Mesenchymal stem cell (in vitro differentiated cells and primary cell): ENCODE measurements at regions not wholly inside any gene's neighbourhood (a gene's known extent, or its start where the extent isn't known, plus 50 kb on each side); places are given as distances from the start of the nearest gene placed in this dataset.

Experiments
- DNase-seq: peaks from one replicate; pipeline ENCODE4 v3.0.0-alpha.2; 2013
- H2AFZ ChIP-seq: one replicate; pipeline ENCODE4 v1.6.1; 2013; ENCODE audit warnings: low read depth, mild to moderate bottlenecking, control low read depth, inconsistent platforms, low read length, moderate library complexity
- H2AK5ac ChIP-seq: 2 replicates; pipeline ENCODE4 v1.6.1; 2013; ENCODE audit warnings: low read length, moderate library complexity, mild to moderate bottlenecking, inconsistent platforms; ENCODE audit not compliant: severe bottlenecking
- H2BK120ac ChIP-seq: one replicate; pipeline ENCODE4 v1.6.1; 2013; ENCODE audit warnings: low read depth, mild to moderate bottlenecking, inconsistent platforms, low read length, moderate library complexity
- H2BK12ac ChIP-seq, 2 experiments: one replicate each; pipeline ENCODE4 v1.6.1; 2013; ENCODE audit warnings: inconsistent platforms in 2 of 2, low read length in 2 of 2, mild to moderate bottlenecking in 2 of 2, moderate library complexity in 2 of 2, control low read depth in 1 of 2
- H2BK15ac ChIP-seq: one replicate; pipeline ENCODE4 v1.6.1; 2013; ENCODE audit warnings: mild to moderate bottlenecking, low read depth, inconsistent platforms; ENCODE audit not compliant: poor library complexity, severe bottlenecking
- H2BK5ac ChIP-seq: 2 replicates; pipeline ENCODE4 v1.6.1; 2013; ENCODE audit warnings: low read depth, mild to moderate bottlenecking, low read length, control low read depth, inconsistent platforms; ENCODE audit not compliant: poor library complexity, severe bottlenecking
- H3K14ac ChIP-seq, 2 experiments: one replicate each; pipeline ENCODE4 v1.6.1; 2013; ENCODE audit warnings: inconsistent platforms in 2 of 2, low read length in 2 of 2, control low read depth in 1 of 2, mild to moderate bottlenecking in 1 of 2, moderate library complexity in 1 of 2
- H3K18ac ChIP-seq, 2 experiments: one replicate each; pipeline ENCODE4 v1.6.1; 2013; ENCODE audit warnings: inconsistent platforms in 2 of 2, low read length in 2 of 2, control low read depth in 1 of 2, low read depth in 1 of 2, mild to moderate bottlenecking in 1 of 2
- H3K23ac ChIP-seq, 2 experiments: one replicate each; pipeline ENCODE4 v1.6.1; 2013; ENCODE audit warnings: inconsistent platforms in 2 of 2, low read length in 2 of 2, mild to moderate bottlenecking in 2 of 2, moderate library complexity in 2 of 2, control low read depth in 1 of 2
- H3K27ac ChIP-seq: 2 replicates; pipeline ENCODE4 v1.5.1; 2013; ENCODE audit warnings: mild to moderate bottlenecking, moderate library complexity, low read length, control low read depth, inconsistent platforms; ENCODE audit not compliant: poor library complexity, severe bottlenecking
- H3K27me3 ChIP-seq, 2 experiments: 2 replicates each; pipeline versions ENCODE4 v1.6.1 to v1.7.0; 2013; ENCODE audit warnings: low read length in 2 of 2, mild to moderate bottlenecking in 2 of 2, moderate library complexity in 2 of 2, control low read depth in 1 of 2, inconsistent platforms in 1 of 2; ENCODE audit not compliant: control insufficient read depth in 1 of 2, insufficient read depth in 1 of 2
- H3K36me3 ChIP-seq, 2 experiments: 2 replicates each; pipeline versions ENCODE4 v1.6.1 to v1.7.0; 2013; ENCODE audit warnings: low read length in 2 of 2, control low read depth in 1 of 2, inconsistent platforms in 1 of 2, low read depth in 1 of 2, mild to moderate bottlenecking in 1 of 2; ENCODE audit not compliant: insufficient read depth in 2 of 2, control insufficient read depth in 1 of 2
- H3K4ac ChIP-seq, 2 experiments: one replicate each; pipeline ENCODE4 v1.6.1; 2013; ENCODE audit warnings: inconsistent platforms in 2 of 2, low read length in 2 of 2, mild to moderate bottlenecking in 2 of 2, moderate library complexity in 2 of 2, control low read depth in 1 of 2, low read depth in 1 of 2
- H3K4me1 ChIP-seq: 2 replicates; pipeline ENCODE4 v1.6.1; 2013; ENCODE audit warnings: low read depth, low read length, control low read depth; ENCODE audit not compliant: control insufficient read depth, insufficient read depth
- H3K4me2 ChIP-seq: 2 replicates; pipeline ENCODE4 v1.6.1; 2013; ENCODE audit warnings: low read length, mild to moderate bottlenecking, inconsistent platforms; ENCODE audit not compliant: poor library complexity, severe bottlenecking
- H3K4me3 ChIP-seq, 2 experiments: 2 replicates each; pipeline versions ENCODE4 v1.5.1 to v1.7.0; 2013; ENCODE audit warnings: low read length in 2 of 2, mild to moderate bottlenecking in 2 of 2, control low read depth in 1 of 2, low read depth in 1 of 2; ENCODE audit not compliant: insufficient read depth in 1 of 2
- H3K79me1 ChIP-seq: replicated peaks from 2 replicates; pipeline ENCODE4 v1.6.1; 2013; ENCODE audit warnings: mild to moderate bottlenecking, control low read depth, low read length, inconsistent platforms; ENCODE audit not compliant: poor library complexity, severe bottlenecking
- H3K9ac ChIP-seq: 2 replicates; pipeline ENCODE4 v1.7.0; 2013; ENCODE audit warnings: mild to moderate bottlenecking, low read length, moderate library complexity
- H3K9me3 ChIP-seq: 2 replicates; pipeline ENCODE4 v1.7.0; 2013; ENCODE audit warnings: mild to moderate bottlenecking, low read length; ENCODE audit not compliant: control insufficient read depth
- H4K8ac ChIP-seq: one replicate; pipeline ENCODE4 v1.6.1; 2013; ENCODE audit warnings: inconsistent platforms, mild to moderate bottlenecking, low read length, moderate library complexity
- H4K91ac ChIP-seq: one replicate; pipeline ENCODE4 v1.6.1; 2013; ENCODE audit warnings: mild to moderate bottlenecking, low read length, inconsistent platforms
- WGBS: methylation state at CpG from one replicate; pipeline ENCODE4 v1.1.7; 2013; ENCODE audit warnings: mixed read lengths; 5-methylcytosine and 5-hydroxymethylcytosine counted together

GRCh38 chr3:148173851-148174250 lies 523.9 kb upstream of the AGTR1 start:
- Histone ChIP-seq H2BK120ac (no peak overlapping the region), H3K9ac (no peak overlapping the region), H3K36me3 (no peaks in the 10 kb centered on the region), H2AK5ac (no peak overlapping the region), H3K9me3 (no peaks in the 10 kb centered on the region), H3K4ac (no peak overlapping the region), H3K27me3 (no peaks in the 10 kb centered on the region), H2BK12ac (no peak overlapping the region), H4K91ac (no peak overlapping the region), H4K8ac (no peak overlapping the region), H2AFZ (no peak overlapping the region), H3K79me1 (no peaks in the 10 kb centered on the region), H3K23ac (no peak overlapping the region), H2BK5ac (no peak overlapping the region), H3K27ac (peak overlapping the region; percentile 1), H3K14ac (no peak overlapping the region), H2BK15ac (no peak overlapping the region), H3K4me1 (no peaks in the 10 kb centered on the region), H3K4me2 (no peak overlapping the region), H3K18ac (no peak overlapping the region), H3K4me3 (no peak overlapping the region)
- no peak for DNase-seq
- 73% methylated on average over 4 of the region's 4 CpGs for WGBS

- Histone ChIP-seq H2BK120ac (no peak overlapping the region), H3K4me2 (no peak overlapping the region), H3K14ac (no peak overlapping the region), H4K8ac (no peak overlapping the region), H2BK12ac (no peak overlapping the region), H3K36me3 (no peaks in the 10 kb centered on the region), H2BK15ac (no peak overlapping the region), H3K4me3 (no peak overlapping the region), H2AFZ (no peak overlapping the region), H3K18ac (no peak overlapping the region), H3K9ac (no peak overlapping the region), H3K4ac (no peak overlapping the region), H3K23ac (no peak overlapping the region), H3K27ac (no peak overlapping the region), H3K9me3 (no peaks in the 10 kb centered on the region), H3K4me1 (no peaks in the 10 kb centered on the region), H3K27me3 (no peaks in the 10 kb centered on the region), H4K91ac (no peak overlapping the region), H2BK5ac (no peak overlapping the region), H3K79me1 (no peaks in the 10 kb centered on the region), H2AK5ac (no peak overlapping the region)
- no peak for DNase-seq
Measured at GRCh38 chr3:148175214-148175613, 522.5 kb upstream of the AGTR1 start.

- no peaks in the 10 kb centered on the region for H3K27me3 ChIP-seq
- no peak overlapping the region for H3K4ac ChIP-seq
- no peak overlapping the region for H2BK120ac ChIP-seq
- no peak overlapping the region for H3K23ac ChIP-seq
- no peak overlapping the region for H2AK5ac ChIP-seq
- no peaks in the 10 kb centered on the region for H3K79me1 ChIP-seq
- DNase-seq = peak; percentile 9
- WGBS = 30% methylated on average over 2 of the region's 3 CpGs
- H2BK15ac ChIP-seq = no peak overlapping the region
- no peak overlapping the region for H3K4me2 ChIP-seq
- no peak overlapping the region for H2BK12ac ChIP-seq
- H3K18ac ChIP-seq = no peak overlapping the region
- no peaks in the 10 kb centered on the region for H3K36me3 ChIP-seq
- no peaks in the 10 kb centered on the region for H3K4me1 ChIP-seq
- no peak overlapping the region for H4K91ac ChIP-seq
- H3K9me3 ChIP-seq = no peaks in the 10 kb centered on the region
- H3K27ac ChIP-seq = no peak overlapping the region
- H3K4me3 ChIP-seq = no peak overlapping the region
- H2AFZ ChIP-seq = no peak overlapping the region
- no peak overlapping the region for H2BK5ac ChIP-seq
- H4K8ac ChIP-seq = no peak overlapping the region
- no peak overlapping the region for H3K14ac ChIP-seq
- no peak overlapping the region for H3K9ac ChIP-seq
Measured at GRCh38 chr3:148178503-148178902, 519.2 kb upstream of the AGTR1 start.

- Histone ChIP-seq H3K14ac (no peak overlapping the region), H2AFZ (no peak overlapping the region)
- 78% methylated on average over 1 of the region's 1 CpG for WGBS
Measured at GRCh38 chr3:148184798-148185197, 512.9 kb upstream of the AGTR1 start.

More at GRCh38 chr3:148184798-148185197, 512.9 kb upstream of the AGTR1 start:
- H3K4ac ChIP-seq = no peak overlapping the region
- H3K4me3 ChIP-seq = no peak overlapping the region
- H3K79me1 ChIP-seq = no peaks in the 10 kb centered on the region
- DNase-seq = no peak
- no peak overlapping the region for H2BK120ac ChIP-seq
- no peak overlapping the region for H3K9ac ChIP-seq
- H3K4me2 ChIP-seq = no peak overlapping the region
- no peak overlapping the region for H3K23ac ChIP-seq
- no peak overlapping the region for H2AK5ac ChIP-seq
- H2BK15ac ChIP-seq = no peak overlapping the region
- no peaks in the 10 kb centered on the region for H3K4me1 ChIP-seq
- no peaks in the 10 kb centered on the region for H3K9me3 ChIP-seq
- H2BK12ac ChIP-seq = no peak overlapping the region
- no peak overlapping the region for H3K18ac ChIP-seq
- H2BK5ac ChIP-seq = no peak overlapping the region
- no peak overlapping the region for H4K91ac ChIP-seq
- H4K8ac ChIP-seq = no peak overlapping the region
- no peak overlapping the region for H3K27ac ChIP-seq
- no peaks in the 10 kb centered on the region for H3K27me3 ChIP-seq
- H3K36me3 ChIP-seq = no peaks in the 10 kb centered on the region
